SK-N-SH (cell line): ENCODE measurements at regions not wholly inside any gene's neighbourhood (a gene's known extent, or its start where the extent isn't known, plus 50 kb on each side); places are given as distances from the start of the nearest gene placed in this dataset.
"Not testable (repeated sequence)": the region's sequence is repeated elsewhere in the genome, so short reads cannot be mapped to it uniquely, and the experiment has no call there.

Experiments used
- CTCF ChIA-PET: fragments of 300-600, 350-600 bp; formaldehyde crosslinking; extraction: SDS; loops from one replicate; lab custom pipeline; 2021; lab: Yijun Ruan, JAX
- POLR2A ChIA-PET: fragments of 350-600 bp; sonication (Branson Sonifier 250); formaldehyde crosslinking; extraction: SDS; loops from one replicate; lab custom pipeline; 2020; ENCODE audit warnings: antibody characterized with exemption, inconsistent platforms; lab: Yijun Ruan, JAX
- DNase-seq: peaks from one replicate; pipeline ENCODE4 v3.0.0; 2012
- H2AFZ ChIP-seq: fragments of 200-600 bp; sonication (generic); 2 replicates; pipeline ENCODE4 v1.8.1; 2016; ENCODE audit warnings: antibody characterized with exemption, mild to moderate bottlenecking, low read depth
- H3F3A ChIP-seq: fragments of 200-600 bp; sonication (generic); replicated peaks from 2 replicates; pipeline ENCODE3; 2016; ENCODE audit warnings: antibody characterized with exemption, mild to moderate bottlenecking; ENCODE audit not compliant: insufficient read depth
- H3K27ac ChIP-seq, 2 experiments: fragments of 200-500 bp in 1 of 2; fragments of 200-600 bp in 1 of 2; sonication (Bioruptor generic) in 1 of 2; sonication (generic), shearing (Covaris generic) in 1 of 2; 2 replicates each; pipeline versions ENCODE4 v1.5.1 to v1.6.1; 2014 to 2016; ENCODE audit warnings: low read depth in 2 of 2, inconsistent platforms in 1 of 2, low read length in 1 of 2, mild to moderate bottlenecking in 1 of 2, mixed read lengths in 1 of 2
- H3K27me3 ChIP-seq: fragments of 200-600 bp; sonication (generic), shearing (Covaris generic); 2 replicates; pipeline ENCODE4 v1.6.1; 2016; ENCODE audit warnings: mixed run types; ENCODE audit not compliant: insufficient read depth
- H3K36me3 ChIP-seq, 2 experiments: fragments of 200-500 bp in 1 of 2; fragments of 200-600 bp in 1 of 2; sonication (Bioruptor generic) in 1 of 2; sonication (generic) in 1 of 2; replicated peaks in 1 of 2; 2 replicates each; pipeline versions ENCODE3 to v1.5.1; 2014 to 2016; ENCODE audit warnings: low read length in 1 of 2, mild to moderate bottlenecking in 1 of 2; ENCODE audit not compliant: insufficient read depth in 2 of 2, control insufficient read depth in 1 of 2
- H3K4me1 ChIP-seq, 2 experiments: fragments of 200-500 bp in 1 of 2; fragments of 200-600 bp in 1 of 2; sonication (Bioruptor generic) in 1 of 2; sonication (generic), shearing (Covaris generic) in 1 of 2; 2 replicates each; pipeline versions ENCODE4 v1.5.1 to v1.6.1; 2014 to 2016; ENCODE audit warnings: low read depth in 1 of 2, low read length in 1 of 2, mixed run types in 1 of 2; ENCODE audit not compliant: insufficient read depth in 2 of 2, control insufficient read depth in 1 of 2
- H3K4me2 ChIP-seq: fragments of 200-600 bp; sonication (generic), shearing (Covaris generic); 2 replicates; pipeline ENCODE4 v1.6.1; 2017; ENCODE audit warnings: mixed run types
- H3K4me3 ChIP-seq, 2 experiments: fragments of 200-500 bp in 1 of 2; fragments of 200-600 bp in 1 of 2; sonication (Bioruptor generic) in 1 of 2; sonication (generic), shearing (Covaris generic) in 1 of 2; 2 replicates each; pipeline versions ENCODE4 v1.5.1 to v1.8.1; 2014 to 2016; ENCODE audit warnings: low read depth in 2 of 2, inconsistent platforms in 1 of 2, low read length in 1 of 2, mild to moderate bottlenecking in 1 of 2, mixed read lengths in 1 of 2, moderate library complexity in 1 of 2
- H3K79me2 ChIP-seq: fragments of 200-600 bp; sonication (generic); 2 replicates; pipeline ENCODE4 v1.8.1; 2017; ENCODE audit warnings: mild to moderate bottlenecking; ENCODE audit not compliant: insufficient read depth
- H3K9ac ChIP-seq: fragments of 200-600 bp; sonication (generic); 2 replicates; pipeline ENCODE4 v1.6.1; 2017; ENCODE audit warnings: mixed run types
- H3K9me2 ChIP-seq: fragments of 200-600 bp; sonication (generic); 2 replicates; pipeline ENCODE4 v1.6.1; 2017; ENCODE audit warnings: mixed run types
- H3K9me3 ChIP-seq: fragments of 200-600 bp; sonication (generic); 2 replicates; pipeline ENCODE4 v1.6.1; 2017; ENCODE audit warnings: mixed run types, mild to moderate bottlenecking, moderate library complexity
- H4K20me1 ChIP-seq: fragments of 200-600 bp; sonication (generic); 2 replicates; pipeline ENCODE4 v1.6.1; 2017; ENCODE audit warnings: mild to moderate bottlenecking, mixed run types; ENCODE audit not compliant: insufficient read depth
- IRF3 ChIP-seq: fragments of 150-350 bp; IDR thresholded peaks from 2 replicates; pipeline ENCODE4 v1.6.1; 2016; ENCODE audit warnings: mild to moderate bottlenecking, low read depth, low read length
- POLR2AphosphoS5 ChIP-seq: IDR thresholded peaks from 2 replicates; pipeline ENCODE4 v1.6.1; 2012; ENCODE audit warnings: low read depth, low read length
- RAD21 ChIP-seq: IDR thresholded peaks from 2 replicates; pipeline ENCODE4 v1.6.1; 2012; ENCODE audit warnings: mild to moderate bottlenecking, low read length
- SMC3 ChIP-seq: IDR thresholded peaks from 2 replicates; pipeline ENCODE4 v1.6.1; 2012; ENCODE audit warnings: low read depth, low read length, improper control_type of control experiment
- TCF12 ChIP-seq: IDR thresholded peaks from 2 replicates; pipeline ENCODE4 v1.4.0; 2012
- USF2 ChIP-seq: fragments of 150-350 bp; IDR thresholded peaks from 2 replicates; pipeline ENCODE4 v1.6.1; 2017; ENCODE audit warnings: antibody characterized with exemption, low read length, low read depth, borderline replicate concordance
- WGBS: methylation state at CpG from one replicate; pipeline ENCODE4 v1.1.6; 2017; ENCODE audit warnings: low lambda C conversion rate; 5-methylcytosine and 5-hydroxymethylcytosine counted together
- TF ChIP-seq, protein P1 (sequence below): fragments of 200-600 bp; sonication (generic); IDR thresholded peaks from 2 replicates; pipeline ENCODE4 v1.6.1; 2017; ENCODE audit warnings: antibody characterized with exemption, mild to moderate bottlenecking, moderate library complexity

GRCh38 chr1:117314951-117315350 lies 52.3 kb upstream of the MAN1A2 start:
- H2AFZ ChIP-seq, H3K27ac ChIP-seq, DNase-seq, CTCF ChIA-PET, H3K4me3 ChIP-seq, H4K20me1 ChIP-seq, H3K9me3 ChIP-seq, H3K4me2 ChIP-seq, H3K9ac ChIP-seq, H3F3A ChIP-seq, H3K27me3 ChIP-seq, H3K9me2 ChIP-seq, H3K4me1 ChIP-seq, POLR2A ChIA-PET, H3K79me2 ChIP-seq, H3K36me3 ChIP-seq: not testable (repeated sequence)
- WGBS, result 35% methylated on average over 2 of the region's 2 CpGs

GRCh38 chr1:117313555-117313954 lies 53.7 kb upstream of the MAN1A2 start:
- H3K79me2 ChIP-seq, result no peaks in the 10 kb centered on the region
- H3K9me2 ChIP-seq, result no peaks in the 10 kb centered on the region
- no peaks in the 10 kb centered on the region for H3K27me3 ChIP-seq
- peaks cover 3% of the 10 kb centered on the region for H3F3A ChIP-seq
- no peak overlapping the region for H3K9ac ChIP-seq
- H3K4me3 ChIP-seq, result no peak overlapping the region
- CTCF ChIA-PET, result interaction anchor here (1.6 kb wide), 1 partner anchor 440 kb away, joined by 3 read pairs; no protein-coding TSS in a partner anchor
- 56% methylated on average over 3 of the region's 3 CpGs for WGBS
- H2AFZ ChIP-seq, result no peak overlapping the region
- H4K20me1 ChIP-seq, result no peaks in the 10 kb centered on the region
- H3K36me3 ChIP-seq, result no peaks in the 10 kb centered on the region
- POLR2A ChIA-PET, result no interaction called here
- TF ChIP-seq IRF3 (no peak), TCF12 (no peak)
- TF ChIP-seq, all 33 proteins: peak for 0
- no peak for DNase-seq
- no peak overlapping the region for H3K27ac ChIP-seq
- no peaks in the 10 kb centered on the region for H3K9me3 ChIP-seq
- no peak overlapping the region for H3K4me2 ChIP-seq
- no peaks in the 10 kb centered on the region for H3K4me1 ChIP-seq

DNA sequence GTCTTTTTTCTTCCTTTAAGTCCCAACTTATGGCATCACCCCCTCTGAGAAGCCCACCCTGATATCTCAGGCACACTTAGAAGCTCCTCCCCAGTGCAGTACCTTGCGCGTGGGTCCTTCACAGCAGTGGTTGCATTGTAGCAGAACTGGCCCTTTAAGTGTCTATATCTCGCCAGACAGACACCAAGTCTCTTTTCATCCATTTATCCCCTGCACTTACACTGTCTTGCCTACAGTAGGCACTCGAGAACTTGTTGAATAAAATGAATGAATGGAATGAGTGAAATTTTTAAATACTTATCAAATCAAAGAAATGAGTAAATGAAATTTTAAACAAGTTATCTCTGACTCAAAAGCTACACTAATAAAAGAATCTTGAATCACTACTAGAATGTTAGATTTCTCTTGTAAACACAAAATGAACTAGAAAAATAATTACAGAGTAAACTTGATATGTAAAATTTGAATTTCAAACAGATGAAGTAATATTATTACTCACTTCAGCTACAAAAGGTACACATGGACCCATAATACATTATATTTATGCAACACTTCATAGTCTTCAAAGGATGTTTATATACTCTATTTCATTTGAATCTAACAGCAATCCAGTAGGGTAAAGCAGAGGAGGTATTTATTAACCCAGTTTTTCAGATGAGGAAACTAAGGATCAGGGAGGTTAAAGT lies 54.7 kb upstream of the MAN1A2 start:
- POLR2A ChIA-PET, result no interaction called here
- WGBS, result 48% methylated on average over 4 of the region's 4 CpGs
- Histone ChIP-seq H3K27ac (no peak overlapping the region), H3F3A (peaks cover 3% of the 10 kb centered on the region), H3K36me3 (no peaks in the 10 kb centered on the region), H3K9me2 (no peaks in the 10 kb centered on the region), H4K20me1 (no peaks in the 10 kb centered on the region), H3K4me1 (no peaks in the 10 kb centered on the region), H3K79me2 (no peaks in the 10 kb centered on the region), H3K4me2 (no peak overlapping the region), H2AFZ (no peak overlapping the region), H3K4me3 (no peak overlapping the region), H3K9ac (no peak overlapping the region), H3K27me3 (no peaks in the 10 kb centered on the region), H3K9me3 (no peaks in the 10 kb centered on the region)
- no peak for DNase-seq
- CTCF ChIA-PET, result interaction anchor here (1.2 kb wide), 1 partner anchor 11 kb away, joined by 3 read pairs; no protein-coding TSS in a partner anchor
- TF ChIP-seq SMC3, result 0 out of 2 replicates have a peak, but pooled peaks have one; percentile 10
- TF ChIP-seq RAD21, result peak; percentile 38
- no peak for TF ChIP-seq USF2
- TF ChIP-seq POLR2AphosphoS5, result no peak
- TF ChIP-seq, protein P1, sequence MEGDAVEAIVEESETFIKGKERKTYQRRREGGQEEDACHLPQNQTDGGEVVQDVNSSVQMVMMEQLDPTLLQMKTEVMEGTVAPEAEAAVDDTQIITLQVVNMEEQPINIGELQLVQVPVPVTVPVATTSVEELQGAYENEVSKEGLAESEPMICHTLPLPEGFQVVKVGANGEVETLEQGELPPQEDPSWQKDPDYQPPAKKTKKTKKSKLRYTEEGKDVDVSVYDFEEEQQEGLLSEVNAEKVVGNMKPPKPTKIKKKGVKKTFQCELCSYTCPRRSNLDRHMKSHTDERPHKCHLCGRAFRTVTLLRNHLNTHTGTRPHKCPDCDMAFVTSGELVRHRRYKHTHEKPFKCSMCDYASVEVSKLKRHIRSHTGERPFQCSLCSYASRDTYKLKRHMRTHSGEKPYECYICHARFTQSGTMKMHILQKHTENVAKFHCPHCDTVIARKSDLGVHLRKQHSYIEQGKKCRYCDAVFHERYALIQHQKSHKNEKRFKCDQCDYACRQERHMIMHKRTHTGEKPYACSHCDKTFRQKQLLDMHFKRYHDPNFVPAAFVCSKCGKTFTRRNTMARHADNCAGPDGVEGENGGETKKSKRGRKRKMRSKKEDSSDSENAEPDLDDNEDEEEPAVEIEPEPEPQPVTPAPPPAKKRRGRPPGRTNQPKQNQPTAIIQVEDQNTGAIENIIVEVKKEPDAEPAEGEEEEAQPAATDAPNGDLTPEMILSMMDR, result peak; percentile 56
